ENCODE measurements at regions not wholly inside any gene's neighbourhood (a gene's known extent, or its start where the extent isn't known, plus 50 kb on each side); places are given as distances from the start of the nearest gene placed in this dataset.
"Not testable (repeated sequence)": the region's sequence is repeated elsewhere in the genome, so short reads cannot be mapped to it uniquely, and the experiment has no call there.

DNA sequence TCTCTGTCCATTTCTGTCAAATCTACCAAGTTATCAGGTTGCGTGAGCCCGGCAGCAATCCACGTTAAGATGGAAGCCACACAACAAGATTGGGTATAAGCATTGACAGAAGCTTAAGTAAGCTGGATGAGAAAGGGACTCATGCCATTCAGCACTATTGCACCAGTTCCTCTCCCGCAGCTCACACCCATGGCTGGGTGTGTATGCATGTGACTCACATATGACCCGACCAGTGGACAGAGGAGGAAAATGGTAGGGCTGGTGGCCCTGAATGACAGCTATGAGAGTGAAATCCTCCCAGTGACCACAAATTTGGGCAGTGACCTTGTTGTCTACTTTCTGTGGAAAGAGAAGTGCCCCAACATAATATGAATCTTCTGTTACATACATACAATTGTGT is 113.5 kb downstream of the OTOR start:
- no peak for DNase-seq
- intact Hi-C loops (cut with DNase I), result no loop called here

DNA sequence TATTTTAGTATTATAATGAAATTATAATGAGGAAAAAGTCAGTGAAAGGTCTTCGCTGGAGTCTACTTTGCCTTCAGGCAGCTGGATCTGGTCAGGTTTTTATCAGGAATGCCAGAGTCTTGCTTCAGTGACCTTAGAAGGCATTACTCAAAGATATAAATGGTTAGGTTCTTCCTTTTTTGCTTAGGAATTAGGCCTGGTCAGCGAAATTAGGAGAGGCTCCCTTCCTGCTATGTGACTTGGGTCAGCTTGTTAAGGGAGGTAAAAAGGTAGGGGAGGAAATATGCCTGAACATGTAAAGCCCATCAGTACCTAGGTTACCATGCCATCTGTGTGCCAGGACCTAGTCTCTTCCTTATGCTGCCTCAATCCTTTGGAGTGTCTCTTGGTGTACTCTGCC is 115.1 kb downstream of the OTOR start:
- DNase-seq, result no peak
- intact Hi-C loops (cut with DNase I), result no loop called here

DNA sequence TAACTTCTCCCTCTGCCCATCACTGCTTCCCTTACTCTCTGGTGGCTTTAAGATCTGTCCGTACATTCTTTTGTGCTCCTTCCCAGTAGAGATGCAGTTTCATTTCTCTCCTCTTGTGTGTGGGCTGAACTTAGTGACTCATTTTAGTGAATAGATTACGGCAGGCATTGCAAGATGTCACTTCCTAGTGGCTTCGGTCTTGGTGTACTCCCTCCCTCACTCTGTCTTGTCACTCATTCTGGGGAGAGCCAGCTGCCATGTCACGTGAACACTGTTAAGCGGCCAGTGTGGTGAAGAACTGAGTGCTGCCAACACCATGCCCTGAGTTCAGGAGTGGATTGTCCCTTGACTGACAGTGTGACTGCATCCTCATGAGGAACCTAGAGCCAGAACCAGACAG is 115.9 kb downstream of the OTOR start:
- DNase-seq, result peak in 7 of 10 donors; percentile 16 to 82 (median 43)
- intact Hi-C loops (cut with DNase I), result no loop called here

DNA sequence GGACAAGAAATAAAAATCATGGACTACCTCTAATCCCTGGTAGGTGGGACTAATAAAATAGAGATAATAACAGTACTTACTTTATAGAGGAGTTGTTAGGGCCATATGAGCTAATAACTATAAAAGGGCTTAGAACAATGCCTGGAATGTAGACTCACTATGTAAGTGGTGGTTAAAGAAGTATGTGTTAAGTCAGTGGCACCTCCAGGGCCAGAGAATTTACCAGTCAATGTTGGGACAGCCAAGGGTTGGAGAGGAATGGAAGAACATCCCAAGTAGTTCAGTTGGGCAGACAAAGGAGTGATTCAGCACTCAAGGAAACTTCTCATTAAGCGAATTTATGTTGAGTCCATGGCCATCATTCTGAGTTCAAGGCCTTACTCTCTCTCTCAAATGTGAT is 116.8 kb downstream of the OTOR start:
- no peak for DNase-seq
- intact Hi-C loops (cut with DNase I), result no loop called here

DNA sequence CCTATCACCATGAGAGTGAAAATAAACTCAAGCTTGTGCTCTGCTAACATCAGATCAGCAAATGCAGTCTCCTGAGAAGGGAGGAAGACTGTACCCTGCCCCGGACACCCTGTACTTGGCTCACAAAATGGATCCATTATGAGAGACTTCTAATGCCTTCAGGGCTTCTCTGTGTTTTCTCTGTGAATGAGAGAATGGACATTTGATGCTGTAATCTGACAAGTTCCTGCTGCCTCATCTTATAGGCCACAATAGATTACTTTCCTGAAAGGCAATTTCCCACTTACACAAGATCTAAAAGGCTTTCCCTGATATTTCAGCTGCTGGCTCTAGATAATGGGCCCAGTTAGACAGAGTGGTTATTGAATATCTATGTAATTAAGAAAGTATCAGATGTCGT is 117.2 kb downstream of the OTOR start:
- intact Hi-C loops (cut with DNase I), result no loop called here
- no peak for DNase-seq

DNA sequence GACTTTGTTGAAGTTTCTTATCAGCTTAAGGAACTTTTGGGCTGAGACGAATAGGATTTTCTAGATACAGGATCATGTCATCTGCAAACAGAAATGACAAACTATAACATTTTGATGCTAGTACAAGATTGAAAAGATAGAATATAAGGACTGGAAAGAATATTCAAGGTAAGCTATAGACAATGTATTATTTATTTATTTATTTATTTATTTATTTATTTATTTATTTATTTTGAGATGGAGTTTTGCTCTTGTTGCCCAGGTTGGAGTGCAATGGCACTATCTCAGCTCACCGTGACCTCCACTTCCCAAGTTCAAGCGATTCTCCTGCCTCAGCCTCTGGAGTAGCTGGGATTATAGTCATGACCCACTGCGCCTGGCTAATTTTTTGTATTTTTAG is 125.0 kb downstream of the OTOR start:
- DNase-seq; intact Hi-C loops (cut with DNase I): not testable (repeated sequence)

DNA sequence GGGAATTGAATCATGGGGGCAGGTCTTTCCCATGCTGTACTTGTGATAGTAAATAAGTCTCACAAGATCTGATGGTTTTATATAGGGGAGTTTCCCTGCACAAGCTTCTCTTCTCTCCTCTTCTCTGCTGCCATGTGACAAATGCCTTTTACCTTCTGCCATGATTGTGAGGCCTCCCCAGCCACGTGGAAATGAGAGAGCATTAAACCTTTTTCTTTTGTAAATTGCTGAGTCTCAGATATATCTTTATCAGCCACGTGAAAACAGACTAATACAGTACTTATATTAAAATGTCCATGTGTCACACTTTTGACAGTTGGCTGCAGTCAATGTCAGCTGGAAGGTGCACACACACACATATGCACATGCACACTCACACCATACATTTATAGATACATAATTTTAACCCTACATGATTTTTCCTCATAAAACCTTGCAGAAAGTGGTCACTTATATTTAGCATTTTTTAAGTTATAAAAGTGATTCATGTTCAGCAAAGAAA is 128.9 kb downstream of the OTOR start:
- intact Hi-C loops (cut with DNase I), result no loop called here
- no peak for DNase-seq

DNA sequence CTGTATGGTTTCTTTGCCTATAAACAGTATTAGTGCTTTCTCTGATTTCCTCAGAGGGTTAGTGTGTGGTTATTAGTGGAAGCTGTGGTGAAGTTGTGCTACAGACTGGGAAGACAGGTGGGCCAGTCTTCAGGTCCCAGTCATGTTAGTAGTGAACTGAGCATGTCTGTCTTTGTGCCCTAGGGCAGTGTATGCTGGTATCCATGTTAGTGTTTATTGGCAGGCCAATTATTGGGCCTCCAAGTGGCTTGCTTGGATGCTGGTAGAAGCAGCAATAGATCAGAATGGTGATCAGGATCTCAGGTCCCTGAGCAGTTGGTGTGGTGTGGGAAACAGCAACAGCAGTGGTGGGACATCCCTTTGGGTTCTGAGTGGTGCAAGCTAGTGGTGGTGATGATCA is 137.6 kb downstream of the OTOR start:
- intact Hi-C loops (cut with DNase I), result no loop called here
- no peak for DNase-seq

DNA sequence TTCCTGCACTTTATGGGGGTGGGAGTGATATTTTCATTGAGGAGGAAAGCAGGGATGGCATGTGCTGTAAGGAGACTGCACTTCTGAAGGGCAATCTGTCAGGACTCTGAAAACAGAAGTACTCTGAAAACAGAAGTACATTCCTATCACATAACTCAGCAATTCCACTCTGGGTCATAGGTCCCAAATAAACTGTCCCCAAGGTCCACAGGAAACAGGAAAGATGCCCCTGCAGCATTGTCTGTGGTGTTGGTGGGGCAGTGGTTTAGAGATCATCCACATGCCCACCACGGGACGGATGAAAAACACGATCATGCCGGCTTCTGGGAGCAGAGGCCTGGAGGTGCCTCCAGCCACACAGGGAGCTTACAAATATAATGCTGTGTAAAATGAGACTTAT is 150.3 kb downstream of the OTOR start:
- intact Hi-C loops (cut with DNase I), result no loop called here
- DNase-seq, result no peak

DNA sequence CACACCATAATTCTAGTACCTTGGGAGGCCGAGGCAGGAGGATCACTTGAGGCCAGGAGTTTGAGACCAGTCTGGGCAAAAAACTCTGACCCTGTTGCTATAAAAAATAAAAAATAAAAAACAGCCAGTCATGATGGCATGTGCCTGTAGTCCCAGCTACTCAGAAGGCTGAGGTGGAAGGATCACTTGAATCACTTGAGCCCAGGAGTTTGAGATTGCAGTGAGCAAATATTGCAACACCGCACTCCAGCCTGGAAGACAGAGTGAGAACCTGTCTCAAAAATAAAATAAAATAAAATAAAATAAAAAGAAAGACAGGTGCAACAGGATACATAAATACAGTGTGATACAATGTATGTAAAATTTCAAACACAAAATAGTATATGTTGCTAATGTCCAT is 154.5 kb downstream of the OTOR start:
- DNase-seq, result no peak
- intact Hi-C loops (cut with DNase I), result no loop called here

DNA sequence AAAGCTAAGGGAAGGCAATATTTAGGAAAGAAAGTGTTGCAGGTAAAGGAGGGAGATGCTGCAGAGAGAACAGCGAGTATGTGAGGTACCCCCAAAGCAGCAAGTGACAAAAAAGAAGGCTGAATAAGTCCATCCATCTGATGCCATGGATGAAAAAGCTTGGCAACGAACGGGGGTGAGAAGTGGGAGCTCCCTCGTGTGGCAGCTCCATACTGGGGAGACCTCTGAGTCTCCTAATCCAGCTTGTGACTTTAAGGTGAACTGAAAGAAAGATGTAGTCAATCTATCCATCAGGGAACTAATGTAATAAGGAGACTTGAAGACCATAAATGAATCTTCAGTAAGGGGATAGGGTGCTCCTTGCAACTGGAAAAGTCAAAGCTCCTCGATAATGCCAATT is 156.6 kb downstream of the OTOR start:
- no peak for DNase-seq
- intact Hi-C loops (cut with DNase I), result no loop called here

DNA sequence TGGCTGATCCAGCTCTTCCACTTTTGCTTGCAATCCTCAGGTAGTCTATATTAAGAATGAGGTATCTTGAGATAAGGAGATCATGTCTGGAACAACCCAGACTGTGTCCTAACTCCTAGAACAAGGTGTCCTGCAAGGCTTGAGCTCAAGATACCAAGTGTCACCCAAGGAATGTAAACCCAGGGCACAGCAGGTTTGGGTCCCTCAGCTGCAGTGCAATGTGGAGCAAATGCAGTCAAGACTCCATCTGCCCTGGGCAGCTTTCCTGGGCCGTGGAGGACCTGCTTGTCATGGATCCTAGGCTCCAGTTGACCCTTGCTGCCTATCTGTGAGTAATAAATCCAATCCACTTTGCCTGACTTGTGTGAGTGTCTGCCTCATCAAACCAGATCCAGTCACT is 166.1 kb downstream of the OTOR start:
- peak in 1 of 10 donors; percentile 69 for DNase-seq
- intact Hi-C loops (cut with DNase I), result no loop called here

DNA sequence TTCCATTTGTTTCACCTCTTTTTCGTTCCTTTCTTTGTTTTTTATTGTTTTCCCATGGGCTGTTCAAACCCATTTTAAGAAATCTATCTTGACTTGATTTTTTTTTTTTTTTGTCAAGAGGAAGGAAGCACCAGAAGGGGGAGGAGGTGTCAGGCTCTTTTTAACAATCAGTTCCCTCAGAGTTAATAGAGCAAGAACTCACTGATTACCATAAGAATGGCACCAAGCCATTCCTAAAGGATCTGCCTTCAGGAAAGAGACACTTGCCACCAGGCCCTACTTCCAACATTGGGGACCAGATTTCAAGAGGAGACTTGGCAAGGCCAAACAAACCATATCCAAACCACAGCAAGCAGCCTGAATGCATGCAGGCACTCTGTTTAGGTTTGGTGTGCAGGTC is 168.0 kb downstream of the OTOR start:
- DNase-seq, result no peak
- intact Hi-C loops (cut with DNase I), result no loop called here

DNA sequence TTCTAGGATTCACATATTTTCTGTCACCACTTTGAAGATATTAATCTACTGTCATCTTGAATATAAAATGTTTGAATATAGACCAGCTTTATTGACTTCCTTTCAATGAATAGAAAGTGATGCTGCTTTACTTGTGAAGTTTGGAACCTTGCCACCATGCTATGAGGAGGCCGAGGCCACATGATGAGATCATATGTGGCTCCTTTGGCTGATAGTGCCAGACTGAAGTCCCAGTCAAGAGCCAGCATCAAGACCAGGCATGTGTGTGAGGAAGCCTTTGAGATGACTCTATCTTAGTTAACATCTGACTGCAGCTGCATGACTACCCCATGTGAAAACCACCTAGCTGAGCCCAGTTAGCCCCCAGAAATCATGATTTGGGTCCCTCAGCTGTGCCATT is 169.5 kb downstream of the OTOR start:
- intact Hi-C loops (cut with DNase I), result no loop called here
- no peak for DNase-seq

DNA sequence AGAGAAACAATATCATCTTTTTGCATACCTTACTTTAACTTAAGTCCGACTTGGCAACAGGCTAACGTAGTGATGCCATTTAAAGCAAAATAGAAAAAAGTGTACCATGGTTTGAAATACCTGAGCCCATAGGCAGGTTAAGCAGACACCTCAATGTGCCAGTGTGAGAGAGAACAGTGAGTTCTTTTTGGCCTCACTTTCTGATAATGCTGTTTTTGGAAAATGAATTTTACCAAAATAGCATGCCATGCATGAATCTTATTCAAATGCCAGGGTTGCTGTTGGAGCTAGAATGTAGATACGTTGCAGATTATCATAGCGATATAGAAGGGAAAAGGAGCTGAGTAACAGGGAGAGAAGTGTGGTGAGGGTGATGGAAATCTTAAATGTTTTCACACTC is 170.2 kb downstream of the OTOR start:
- intact Hi-C loops (cut with DNase I), result no loop called here

DNA sequence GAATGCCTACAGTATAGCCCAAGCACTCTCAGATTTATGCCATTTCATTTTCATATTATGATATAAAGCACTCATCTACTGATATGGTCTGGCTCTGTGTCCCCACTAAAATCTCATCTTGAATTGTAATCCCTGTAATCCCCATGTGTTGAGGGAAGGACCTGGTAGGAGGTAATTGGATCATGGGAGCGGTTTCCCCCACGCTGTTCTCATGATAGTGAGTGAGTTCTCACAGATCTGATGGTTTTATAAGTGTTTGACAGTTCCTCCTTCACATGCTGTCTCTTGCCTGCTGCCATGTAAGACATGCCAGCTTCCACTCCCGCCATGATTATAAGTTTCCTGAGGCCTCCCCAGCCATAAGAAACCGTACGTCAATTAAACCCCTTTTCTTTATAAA is 171.7 kb downstream of the OTOR start:
- intact Hi-C loops (cut with DNase I), result no loop called here
- DNase-seq, result no peak

More for the DNA sequence above, 170.2 kb downstream of the OTOR start:
- DNase-seq, result no peak

DNA sequence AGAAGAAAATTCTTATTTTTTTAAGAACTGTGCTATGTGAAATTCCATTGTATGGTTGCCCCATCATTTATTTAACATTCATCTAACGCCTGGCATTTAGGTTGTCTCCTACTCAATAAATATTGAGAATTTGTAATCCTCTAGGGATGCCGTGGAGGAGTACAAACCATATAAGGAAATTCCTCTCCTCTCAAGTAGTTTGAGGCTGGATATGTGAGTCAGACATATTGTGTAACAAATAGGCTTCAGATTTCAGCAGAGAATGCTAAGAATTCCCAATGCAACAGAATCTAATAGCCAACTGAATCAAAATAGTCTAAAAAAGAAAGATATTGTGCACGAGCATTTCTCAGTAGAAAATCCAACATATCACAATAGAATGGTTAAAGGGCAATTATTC is 174.7 kb downstream of the OTOR start:
- intact Hi-C loops (cut with DNase I), result no loop called here
- DNase-seq, result no peak

DNA sequence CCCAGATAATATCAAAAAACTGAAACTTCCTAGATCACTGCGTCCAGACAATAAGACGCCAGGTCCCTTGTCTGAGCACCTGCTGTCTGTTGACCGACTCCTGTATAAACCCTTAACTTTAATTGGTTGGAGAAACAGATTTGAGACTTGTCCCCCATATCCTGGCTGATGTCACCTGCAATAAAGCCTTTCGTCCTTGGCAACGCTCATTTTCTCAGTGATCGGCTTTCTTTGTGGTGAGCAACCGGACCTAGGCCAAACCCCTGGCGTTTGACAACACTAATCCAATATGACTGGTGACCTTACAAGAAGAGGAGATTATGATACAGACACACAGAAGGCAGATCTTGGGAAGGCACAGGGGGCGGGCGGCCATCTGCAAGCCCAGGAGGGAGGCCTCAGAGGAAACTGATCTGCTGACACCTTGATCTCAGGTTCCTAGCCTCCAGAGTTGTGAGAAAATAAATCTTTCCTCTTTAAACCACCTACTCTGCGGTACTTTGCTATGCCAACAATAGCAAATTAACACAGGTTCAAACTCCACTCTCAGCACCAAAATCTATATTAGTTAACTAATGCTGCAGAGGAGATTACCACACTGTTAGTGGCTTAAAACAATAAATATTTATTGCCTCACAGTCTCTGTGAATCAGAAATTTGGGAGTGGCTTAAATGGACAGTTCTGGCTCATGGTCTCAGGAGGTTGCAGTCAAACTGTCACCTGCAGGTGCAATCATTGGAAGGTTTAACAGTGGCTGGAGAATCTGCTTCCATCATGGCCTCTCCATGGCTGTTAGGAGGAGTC is 178.7 kb downstream of the OTOR start:
- intact Hi-C loops (cut with DNase I), result no loop called here
- DNase-seq, result no peak

DNA sequence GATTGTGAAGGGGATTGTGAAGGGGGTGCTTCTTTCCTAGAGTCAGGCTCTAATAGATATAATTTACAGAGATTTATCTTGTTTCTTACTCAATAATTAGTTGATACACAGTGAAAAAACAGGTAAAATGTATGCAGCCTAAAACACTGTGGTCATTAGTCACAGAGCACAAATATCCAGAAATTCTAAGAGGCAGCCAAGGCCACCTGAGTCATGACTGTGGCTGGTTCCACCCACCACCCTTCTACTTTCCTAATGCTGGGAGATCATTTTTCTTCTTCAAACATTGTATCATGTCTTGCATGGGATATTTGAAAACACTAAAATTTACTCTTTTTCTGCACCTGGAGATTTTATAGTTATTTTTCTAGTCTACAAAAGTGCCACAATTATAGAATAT is 181.6 kb downstream of the OTOR start:
- intact Hi-C loops (cut with DNase I), result no loop called here
- no peak for DNase-seq

DNA sequence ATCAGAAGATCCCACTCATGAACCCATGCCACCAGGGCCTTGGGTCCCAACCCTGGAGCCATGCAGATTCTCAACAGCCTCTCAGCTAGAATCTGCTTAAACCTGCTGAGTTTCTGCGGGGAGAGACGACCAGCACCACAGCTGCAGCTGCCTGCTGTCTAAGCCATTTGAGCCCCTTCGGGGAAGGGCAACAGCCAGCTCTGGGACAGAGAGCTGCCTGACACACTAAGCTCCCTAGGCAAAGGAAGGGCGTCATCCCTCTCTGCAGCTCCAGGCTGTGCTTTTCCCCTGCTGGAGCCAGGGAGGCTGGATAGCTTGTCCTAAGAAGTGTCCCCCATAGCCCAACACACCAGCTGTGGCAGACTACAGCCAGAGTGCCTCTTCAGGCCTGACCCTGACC is 182.5 kb downstream of the OTOR start:
- DNase-seq, result no peak
- intact Hi-C loops (cut with DNase I), result no loop called here

DNA sequence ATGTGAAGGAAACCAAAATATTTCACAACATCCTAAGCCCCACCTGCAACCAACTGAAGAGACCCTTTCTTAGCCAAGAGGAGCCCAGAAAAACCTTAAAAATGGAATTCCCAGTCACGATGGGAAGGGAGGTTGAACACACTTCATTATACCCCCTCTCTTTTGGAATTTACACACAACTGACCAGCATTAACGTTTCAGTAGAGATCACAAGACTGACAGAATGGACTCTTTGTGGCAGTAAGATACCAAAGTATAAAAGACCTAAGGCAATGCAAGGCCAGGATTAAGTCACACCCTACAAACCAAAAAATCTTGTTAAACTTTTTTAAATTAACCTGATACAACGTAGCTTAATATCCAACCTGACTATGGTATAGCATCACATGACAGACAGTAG is 190.9 kb downstream of the OTOR start:
- intact Hi-C loops (cut with DNase I), result no loop called here
- no peak for DNase-seq

DNA sequence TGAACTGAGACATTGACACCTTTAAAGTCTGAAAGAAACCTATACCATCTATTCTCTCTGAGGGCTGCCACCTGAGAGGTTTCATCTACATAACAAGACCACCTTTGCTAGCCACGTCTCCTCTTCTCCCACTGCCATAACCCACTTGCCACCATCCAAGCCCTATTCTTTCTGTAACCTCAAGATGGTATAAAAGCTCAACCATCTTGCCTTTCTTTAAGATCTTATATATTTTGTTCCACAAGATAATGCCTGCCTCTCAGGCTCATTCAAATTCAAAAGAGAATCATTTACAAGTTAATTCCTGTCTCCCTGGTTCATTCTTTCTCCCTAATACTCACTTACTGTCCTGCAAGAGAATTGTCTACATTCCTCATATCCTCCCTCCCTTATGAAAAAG is 192.5 kb downstream of the OTOR start:
- DNase-seq, result no peak
- intact Hi-C loops (cut with DNase I), result no loop called here

DNA sequence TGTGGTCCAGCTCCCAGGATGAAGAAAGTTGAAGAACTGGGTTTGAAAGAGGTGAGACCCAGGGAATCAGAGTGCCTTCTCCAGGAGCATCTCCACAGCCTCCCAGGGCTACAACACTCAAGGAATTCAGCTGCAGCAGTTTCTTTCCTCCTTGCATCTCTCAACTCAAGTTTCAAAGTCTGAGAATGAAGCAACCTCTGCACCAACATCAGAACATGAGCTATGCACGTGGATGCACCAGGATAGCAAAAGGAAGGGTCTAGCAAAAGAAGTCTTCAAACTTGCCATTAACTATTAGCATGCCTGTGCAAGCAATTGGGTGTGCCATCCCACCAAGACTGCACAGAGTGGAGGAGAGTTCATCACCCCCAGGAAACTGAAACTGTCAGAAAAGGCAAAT is 193.9 kb downstream of the OTOR start:
- intact Hi-C loops (cut with DNase I), result no loop called here
- no peak for DNase-seq

Measured in posterior cingulate gyrus (tissue), 11 donors.